SK-N-SH (cell line): ENCODE measurements at regions not wholly inside any gene's neighbourhood (a gene's known extent, or its start where the extent isn't known, plus 50 kb on each side); places are given as distances from the start of the nearest gene placed in this dataset.
A peak's percentile ranks its signal among the peaks of the same experiment; 100 is the strongest.

ENCODE experiments used
- CTCF ChIA-PET: fragments of 300-600, 350-600 bp; formaldehyde crosslinking; extraction: SDS; loops from one replicate; lab custom pipeline; 2021; lab: Yijun Ruan, JAX
- POLR2A ChIA-PET: fragments of 350-600 bp; sonication (Branson Sonifier 250); formaldehyde crosslinking; extraction: SDS; loops from one replicate; lab custom pipeline; 2020; ENCODE audit warnings: antibody characterized with exemption, inconsistent platforms; lab: Yijun Ruan, JAX
- DNase-seq: peaks from one replicate; pipeline ENCODE4 v3.0.0; 2012
- H2AFZ ChIP-seq: fragments of 200-600 bp; sonication (generic); 2 replicates; pipeline ENCODE4 v1.8.1; 2016; ENCODE audit warnings: antibody characterized with exemption, mild to moderate bottlenecking, low read depth
- H3F3A ChIP-seq: fragments of 200-600 bp; sonication (generic); replicated peaks from 2 replicates; pipeline ENCODE3; 2016; ENCODE audit warnings: antibody characterized with exemption, mild to moderate bottlenecking; ENCODE audit not compliant: insufficient read depth
- H3K27ac ChIP-seq, 2 experiments: fragments of 200-500 bp in 1 of 2; fragments of 200-600 bp in 1 of 2; sonication (Bioruptor generic) in 1 of 2; sonication (generic), shearing (Covaris generic) in 1 of 2; 2 replicates each; pipeline versions ENCODE4 v1.5.1 to v1.6.1; 2014 to 2016; ENCODE audit warnings: low read depth in 2 of 2, inconsistent platforms in 1 of 2, low read length in 1 of 2, mild to moderate bottlenecking in 1 of 2, mixed read lengths in 1 of 2
- H3K27me3 ChIP-seq: fragments of 200-600 bp; sonication (generic), shearing (Covaris generic); 2 replicates; pipeline ENCODE4 v1.6.1; 2016; ENCODE audit warnings: mixed run types; ENCODE audit not compliant: insufficient read depth
- H3K36me3 ChIP-seq, 2 experiments: fragments of 200-500 bp in 1 of 2; fragments of 200-600 bp in 1 of 2; sonication (Bioruptor generic) in 1 of 2; sonication (generic) in 1 of 2; replicated peaks in 1 of 2; 2 replicates each; pipeline versions ENCODE3 to v1.5.1; 2014 to 2016; ENCODE audit warnings: low read length in 1 of 2, mild to moderate bottlenecking in 1 of 2; ENCODE audit not compliant: insufficient read depth in 2 of 2, control insufficient read depth in 1 of 2
- H3K4me1 ChIP-seq, 2 experiments: fragments of 200-500 bp in 1 of 2; fragments of 200-600 bp in 1 of 2; sonication (Bioruptor generic) in 1 of 2; sonication (generic), shearing (Covaris generic) in 1 of 2; 2 replicates each; pipeline versions ENCODE4 v1.5.1 to v1.6.1; 2014 to 2016; ENCODE audit warnings: low read depth in 1 of 2, low read length in 1 of 2, mixed run types in 1 of 2; ENCODE audit not compliant: insufficient read depth in 2 of 2, control insufficient read depth in 1 of 2
- H3K4me2 ChIP-seq: fragments of 200-600 bp; sonication (generic), shearing (Covaris generic); 2 replicates; pipeline ENCODE4 v1.6.1; 2017; ENCODE audit warnings: mixed run types
- H3K4me3 ChIP-seq, 2 experiments: fragments of 200-500 bp in 1 of 2; fragments of 200-600 bp in 1 of 2; sonication (Bioruptor generic) in 1 of 2; sonication (generic), shearing (Covaris generic) in 1 of 2; 2 replicates each; pipeline versions ENCODE4 v1.5.1 to v1.8.1; 2014 to 2016; ENCODE audit warnings: low read depth in 2 of 2, inconsistent platforms in 1 of 2, low read length in 1 of 2, mild to moderate bottlenecking in 1 of 2, mixed read lengths in 1 of 2, moderate library complexity in 1 of 2
- H3K79me2 ChIP-seq: fragments of 200-600 bp; sonication (generic); 2 replicates; pipeline ENCODE4 v1.8.1; 2017; ENCODE audit warnings: mild to moderate bottlenecking; ENCODE audit not compliant: insufficient read depth
- H3K9ac ChIP-seq: fragments of 200-600 bp; sonication (generic); 2 replicates; pipeline ENCODE4 v1.6.1; 2017; ENCODE audit warnings: mixed run types
- H3K9me2 ChIP-seq: fragments of 200-600 bp; sonication (generic); 2 replicates; pipeline ENCODE4 v1.6.1; 2017; ENCODE audit warnings: mixed run types
- H3K9me3 ChIP-seq: fragments of 200-600 bp; sonication (generic); 2 replicates; pipeline ENCODE4 v1.6.1; 2017; ENCODE audit warnings: mixed run types, mild to moderate bottlenecking, moderate library complexity
- H4K20me1 ChIP-seq: fragments of 200-600 bp; sonication (generic); 2 replicates; pipeline ENCODE4 v1.6.1; 2017; ENCODE audit warnings: mild to moderate bottlenecking, mixed run types; ENCODE audit not compliant: insufficient read depth
- EP300 ChIP-seq, 2 experiments: IDR thresholded peaks; 2 replicates each; pipeline versions ENCODE4 v1.4.0 to v1.6.1; 2012; ENCODE audit warnings: borderline replicate concordance in 1 of 2, low read depth in 1 of 2, low read length in 1 of 2
- FOXM1 ChIP-seq: IDR thresholded peaks from 2 replicates; pipeline ENCODE4 v1.4.0; 2012; ENCODE audit warnings: low read depth, mild to moderate bottlenecking
- GATA2 ChIP-seq: sonication (generic); formaldehyde crosslinking; IDR thresholded peaks from 2 replicates; pipeline ENCODE4 v1.5.0; 2020; ENCODE audit warnings: mild to moderate bottlenecking, missing genetic modification reagents
- JUND ChIP-seq: IDR thresholded peaks from 2 replicates; pipeline ENCODE4 v1.4.0; 2012
- MXI1 ChIP-seq: IDR thresholded peaks from 2 replicates; pipeline ENCODE4 v1.6.1; 2012; ENCODE audit warnings: mild to moderate bottlenecking, low read depth, low read length, improper control_type of control experiment
- NFIC ChIP-seq: IDR thresholded peaks from 2 replicates; pipeline ENCODE4 v1.4.0; 2012; ENCODE audit warnings: borderline replicate concordance
- POLR2AphosphoS5 ChIP-seq: IDR thresholded peaks from 2 replicates; pipeline ENCODE4 v1.6.1; 2012; ENCODE audit warnings: low read depth, low read length
- RAD21 ChIP-seq: IDR thresholded peaks from 2 replicates; pipeline ENCODE4 v1.6.1; 2012; ENCODE audit warnings: mild to moderate bottlenecking, low read length
- RCOR1 ChIP-seq: fragments of 150-350 bp; IDR thresholded peaks from 2 replicates; pipeline ENCODE4 v1.6.1; 2017; ENCODE audit warnings: antibody characterized with exemption, low read length
- RFX5 ChIP-seq: IDR thresholded peaks from 2 replicates; pipeline ENCODE4 v1.6.1; 2012; ENCODE audit warnings: mild to moderate bottlenecking, improper control_type of control experiment, low read length
- SIN3A ChIP-seq: IDR thresholded peaks from 2 replicates; pipeline ENCODE4 v1.6.1; 2012; ENCODE audit warnings: low read depth, mild to moderate bottlenecking, low read length, moderate library complexity, borderline replicate concordance
- SMC3 ChIP-seq: IDR thresholded peaks from 2 replicates; pipeline ENCODE4 v1.6.1; 2012; ENCODE audit warnings: low read depth, low read length, improper control_type of control experiment
- TAF1 ChIP-seq: IDR thresholded peaks from 2 replicates; pipeline ENCODE4 v1.6.1; 2012; ENCODE audit warnings: low read depth, mild to moderate bottlenecking, low read length, moderate library complexity, borderline replicate concordance
- TEAD4 ChIP-seq: IDR thresholded peaks from 2 replicates; pipeline ENCODE4 v1.4.0; 2012; ENCODE audit warnings: mild to moderate bottlenecking, borderline replicate concordance; ENCODE audit not compliant: insufficient read depth
- YY1 ChIP-seq: IDR thresholded peaks from 2 replicates; pipeline ENCODE4 v1.4.0; 2012; ENCODE audit warnings: low read depth, mild to moderate bottlenecking
- WGBS: methylation state at CpG from one replicate; pipeline ENCODE4 v1.1.6; 2017; ENCODE audit warnings: low lambda C conversion rate; 5-methylcytosine and 5-hydroxymethylcytosine counted together
- TF ChIP-seq, protein P1 (sequence below): fragments of 200-600 bp; sonication (generic); IDR thresholded peaks from 2 replicates; pipeline ENCODE4 v1.6.1; 2017; ENCODE audit warnings: antibody characterized with exemption, mild to moderate bottlenecking, moderate library complexity
- TF ChIP-seq, protein P2 (sequence below): IDR thresholded peaks from 2 replicates; pipeline ENCODE4 v1.4.0; 2012; ENCODE audit warnings: low read depth, borderline replicate concordance

DNA sequence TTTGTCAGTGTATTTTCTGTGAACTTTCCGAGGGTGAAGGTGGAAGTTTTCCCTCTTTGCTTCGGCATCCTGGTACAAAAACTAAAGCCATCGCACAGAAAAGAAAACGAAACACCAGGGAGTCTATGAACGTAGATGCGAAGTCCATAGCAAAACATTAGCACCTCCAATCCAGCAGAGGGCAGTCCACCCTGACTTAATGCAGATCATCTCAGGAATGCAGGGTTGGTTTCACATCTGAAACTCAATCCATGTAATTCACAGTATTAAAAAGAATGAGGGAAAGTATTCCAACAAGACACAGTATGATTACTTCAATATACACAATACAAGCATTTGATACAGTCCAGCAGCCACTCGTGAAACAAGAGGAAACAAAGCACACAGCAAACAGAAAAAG lies 70.8 kb downstream of the RTP5 start:
- no peak overlapping the region for H2AFZ ChIP-seq
- H3K27ac ChIP-seq: no peak overlapping the region
- POLR2A ChIA-PET: no interaction called here
- H3K4me1 ChIP-seq: peaks cover 4 to 11% of the 10 kb centered on the region in 2 experiments; a peak in 1 of 4 replicates
- no peaks in the 10 kb centered on the region for H3K27me3 ChIP-seq
- H3K4me3 ChIP-seq: no peak overlapping the region
- no peak for DNase-seq
- H3K9me2 ChIP-seq: no peaks in the 10 kb centered on the region
- WGBS: 82% methylated on average over 7 of the region's 7 CpGs
- peaks cover 7% of the 10 kb centered on the region for H3F3A ChIP-seq
- TF ChIP-seq, protein P1, sequence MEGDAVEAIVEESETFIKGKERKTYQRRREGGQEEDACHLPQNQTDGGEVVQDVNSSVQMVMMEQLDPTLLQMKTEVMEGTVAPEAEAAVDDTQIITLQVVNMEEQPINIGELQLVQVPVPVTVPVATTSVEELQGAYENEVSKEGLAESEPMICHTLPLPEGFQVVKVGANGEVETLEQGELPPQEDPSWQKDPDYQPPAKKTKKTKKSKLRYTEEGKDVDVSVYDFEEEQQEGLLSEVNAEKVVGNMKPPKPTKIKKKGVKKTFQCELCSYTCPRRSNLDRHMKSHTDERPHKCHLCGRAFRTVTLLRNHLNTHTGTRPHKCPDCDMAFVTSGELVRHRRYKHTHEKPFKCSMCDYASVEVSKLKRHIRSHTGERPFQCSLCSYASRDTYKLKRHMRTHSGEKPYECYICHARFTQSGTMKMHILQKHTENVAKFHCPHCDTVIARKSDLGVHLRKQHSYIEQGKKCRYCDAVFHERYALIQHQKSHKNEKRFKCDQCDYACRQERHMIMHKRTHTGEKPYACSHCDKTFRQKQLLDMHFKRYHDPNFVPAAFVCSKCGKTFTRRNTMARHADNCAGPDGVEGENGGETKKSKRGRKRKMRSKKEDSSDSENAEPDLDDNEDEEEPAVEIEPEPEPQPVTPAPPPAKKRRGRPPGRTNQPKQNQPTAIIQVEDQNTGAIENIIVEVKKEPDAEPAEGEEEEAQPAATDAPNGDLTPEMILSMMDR: peak; percentile 39; the same call in 1 of the 2 replicates
- TF ChIP-seq TEAD4: no peak
- TF ChIP-seq, all 33 proteins: peak for 1
- Histone ChIP-seq H3K9ac (no peak overlapping the region), H4K20me1 (no peaks in the 10 kb centered on the region), H3K4me2 (no peak overlapping the region), H3K9me3 (no peaks in the 10 kb centered on the region), H3K36me3 (no peaks in the 10 kb centered on the region), H3K79me2 (no peaks in the 10 kb centered on the region)
- CTCF ChIA-PET: interaction anchor here (1.1 to 3.7 kb wide), 2 partner anchors 11 to 20 kb away, joined by 3 to 16 read pairs; no protein-coding TSS in a partner anchor

DNA sequence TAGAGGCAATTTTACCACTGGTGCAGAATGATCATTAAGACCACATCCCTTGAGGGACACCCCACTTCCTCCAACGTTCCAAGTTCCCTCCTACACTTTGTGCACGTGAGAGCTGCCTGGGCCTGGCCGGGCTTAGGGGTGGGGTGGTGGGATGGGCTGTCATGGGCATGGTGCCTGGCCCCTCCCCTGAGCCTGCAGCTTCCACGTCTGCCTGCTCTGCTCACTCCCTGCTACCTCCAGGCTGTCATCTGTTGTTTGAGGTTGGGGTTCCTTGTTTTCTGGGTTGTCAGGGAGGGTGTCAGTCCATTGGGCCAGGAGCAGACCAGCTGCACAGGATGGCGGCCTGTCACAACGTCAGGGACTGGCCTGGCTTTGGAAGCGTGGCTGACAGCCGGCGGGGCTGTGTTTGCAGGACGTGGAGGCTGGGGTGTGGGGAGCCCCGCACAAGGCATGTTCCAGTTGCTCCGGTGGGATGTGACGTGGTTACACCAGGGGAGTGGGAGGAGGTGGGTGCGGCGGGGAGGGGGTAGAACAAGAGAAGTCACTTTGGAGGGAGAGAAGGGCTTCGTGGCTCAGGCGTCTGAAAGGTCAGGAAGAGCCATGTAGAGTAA lies 72.3 kb downstream of the RTP5 start:
- 79% methylated on average over 14 of the region's 17 CpGs for WGBS
- peaks cover 0 to 11% of the 10 kb centered on the region in 2 experiments; a peak in 1 of 4 replicates for H3K4me1 ChIP-seq
- no peak overlapping the region for H3K4me2 ChIP-seq
- H3K79me2 ChIP-seq: no peaks in the 10 kb centered on the region
- H3K27me3 ChIP-seq: no peaks in the 10 kb centered on the region
- H3F3A ChIP-seq: no peaks in the 10 kb centered on the region
- no peaks in the 10 kb centered on the region for H4K20me1 ChIP-seq
- no peak for DNase-seq
- H3K36me3 ChIP-seq: no peaks in the 10 kb centered on the region
- ChIA-PET CTCF (interaction anchor here (1.1 to 3.7 kb wide), 2 partner anchors 9 to 18 kb away, joined by 3 to 16 read pairs; no protein-coding TSS in a partner anchor), POLR2A (no interaction called here)
- no peak overlapping the region for H2AFZ ChIP-seq
- no peaks in the 10 kb centered on the region for H3K9me2 ChIP-seq
- H3K4me3 ChIP-seq: no peak overlapping the region
- H3K9me3 ChIP-seq: no peaks in the 10 kb centered on the region
- TF ChIP-seq YY1: no peak
- TF ChIP-seq NFIC: no peak
- no peak for TF ChIP-seq RAD21
- no peak for TF ChIP-seq GATA2 (CRISPR knock-in tag)
- TF ChIP-seq JUND: no peak
- no peak overlapping the region for H3K9ac ChIP-seq
- no peak overlapping the region for H3K27ac ChIP-seq

DNA sequence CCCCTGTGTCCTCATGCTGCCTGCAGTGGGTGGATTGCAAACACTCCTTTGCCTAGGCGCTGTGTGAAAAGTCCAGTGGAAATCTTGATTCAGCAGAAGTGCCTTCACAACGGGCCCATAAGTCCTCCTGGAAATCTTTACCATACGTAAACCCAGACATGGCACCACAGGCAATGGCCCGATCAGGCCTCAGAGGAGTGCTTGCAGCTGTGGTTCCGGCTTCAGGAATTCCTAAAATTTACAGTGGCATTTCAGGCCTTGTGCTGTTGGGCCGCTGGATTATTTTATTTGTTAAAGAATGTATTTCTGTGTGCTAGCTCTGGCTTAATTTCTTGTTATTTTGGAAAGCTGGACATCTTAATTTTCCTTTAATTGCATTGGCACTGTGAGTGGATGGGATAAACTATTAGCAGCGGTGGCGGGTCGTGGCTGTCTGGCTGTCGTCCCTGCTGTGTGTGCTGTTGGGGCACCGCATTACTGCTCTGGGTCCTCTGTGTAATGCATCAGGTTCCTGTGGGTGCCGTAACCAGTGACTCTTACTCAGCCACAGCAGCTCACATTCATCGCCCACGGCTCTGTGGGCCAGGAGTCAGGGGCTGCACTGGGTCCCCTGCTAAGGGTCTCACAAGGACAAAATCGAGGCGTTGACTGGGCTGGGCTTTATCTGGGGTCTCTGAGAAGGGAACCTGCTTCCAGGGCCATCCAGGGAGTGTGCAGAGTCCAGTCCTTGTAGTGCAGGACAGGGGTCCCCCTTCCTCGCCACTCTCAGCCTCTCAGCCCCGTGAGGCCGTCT lies 73.1 kb downstream of the RTP5 start:
- H3K27me3 ChIP-seq: no peaks in the 10 kb centered on the region
- ChIA-PET POLR2A (no interaction called here), CTCF (interaction anchor here (1.0 to 3.7 kb wide), 2 partner anchors 8 to 11 kb away, joined by 3 to 16 read pairs; no protein-coding TSS in a partner anchor)
- H3K4me1 ChIP-seq: peaks cover 0 to 11% of the 10 kb centered on the region in 2 experiments; a peak in 1 of 4 replicates
- H3K4me2 ChIP-seq: no peak overlapping the region
- no peaks in the 10 kb centered on the region for H3K9me3 ChIP-seq
- H2AFZ ChIP-seq: no peak overlapping the region
- H3K27ac ChIP-seq: no peak overlapping the region
- DNase-seq: no peak
- no peaks in the 10 kb centered on the region for H3K36me3 ChIP-seq
- no peak overlapping the region for H3K9ac ChIP-seq
- 82% methylated on average over 19 of the region's 19 CpGs for WGBS
- no peaks in the 10 kb centered on the region for H3K79me2 ChIP-seq
- no peak overlapping the region for H3K4me3 ChIP-seq
- H4K20me1 ChIP-seq: no peaks in the 10 kb centered on the region
- H3K9me2 ChIP-seq: no peaks in the 10 kb centered on the region
- H3F3A ChIP-seq: no peaks in the 10 kb centered on the region
- TF ChIP-seq TAF1: no peak
- no peak for TF ChIP-seq RCOR1
- no peak for TF ChIP-seq SIN3A
- no peak for TF ChIP-seq POLR2AphosphoS5
- TF ChIP-seq, protein P2, sequence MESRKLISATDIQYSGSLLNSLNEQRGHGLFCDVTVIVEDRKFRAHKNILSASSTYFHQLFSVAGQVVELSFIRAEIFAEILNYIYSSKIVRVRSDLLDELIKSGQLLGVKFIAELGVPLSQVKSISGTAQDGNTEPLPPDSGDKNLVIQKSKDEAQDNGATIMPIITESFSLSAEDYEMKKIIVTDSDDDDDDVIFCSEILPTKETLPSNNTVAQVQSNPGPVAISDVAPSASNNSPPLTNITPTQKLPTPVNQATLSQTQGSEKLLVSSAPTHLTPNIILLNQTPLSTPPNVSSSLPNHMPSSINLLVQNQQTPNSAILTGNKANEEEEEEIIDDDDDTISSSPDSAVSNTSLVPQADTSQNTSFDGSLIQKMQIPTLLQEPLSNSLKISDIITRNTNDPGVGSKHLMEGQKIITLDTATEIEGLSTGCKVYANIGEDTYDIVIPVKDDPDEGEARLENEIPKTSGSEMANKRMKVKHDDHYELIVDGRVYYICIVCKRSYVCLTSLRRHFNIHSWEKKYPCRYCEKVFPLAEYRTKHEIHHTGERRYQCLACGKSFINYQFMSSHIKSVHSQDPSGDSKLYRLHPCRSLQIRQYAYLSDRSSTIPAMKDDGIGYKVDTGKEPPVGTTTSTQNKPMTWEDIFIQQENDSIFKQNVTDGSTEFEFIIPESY: no peak
- no peak for TF ChIP-seq MXI1
- TF ChIP-seq SMC3: no peak
- TF ChIP-seq EP300 (IDR thresholded peaks at IDR 0.05; ENCODE audit: borderline replicate concordance in 1 of 2, low read depth in 1 of 2, low read length in 1 of 2): no peak
- TF ChIP-seq FOXM1: no peak
- no peak for TF ChIP-seq RFX5
